GM08714 (cell line): ENCODE measurements at regions not wholly inside any gene's neighbourhood (a gene's known extent, or its start where the extent isn't known, plus 50 kb on each side); places are given as distances from the start of the nearest gene placed in this dataset.

Experiments used
- H3K4me3 ChIP-seq: fragments of 200-500 bp; sonication (Bioruptor generic); 2 replicates; pipeline ENCODE4 v1.5.1; 2014; ENCODE audit warnings: mild to moderate bottlenecking, low read length, inconsistent platforms
- ZNF274 ChIP-seq: IDR thresholded peaks from 2 replicates; pipeline ENCODE4 v1.6.1; 2012; ENCODE audit warnings: mild to moderate bottlenecking, low read depth, low read length

DNA sequence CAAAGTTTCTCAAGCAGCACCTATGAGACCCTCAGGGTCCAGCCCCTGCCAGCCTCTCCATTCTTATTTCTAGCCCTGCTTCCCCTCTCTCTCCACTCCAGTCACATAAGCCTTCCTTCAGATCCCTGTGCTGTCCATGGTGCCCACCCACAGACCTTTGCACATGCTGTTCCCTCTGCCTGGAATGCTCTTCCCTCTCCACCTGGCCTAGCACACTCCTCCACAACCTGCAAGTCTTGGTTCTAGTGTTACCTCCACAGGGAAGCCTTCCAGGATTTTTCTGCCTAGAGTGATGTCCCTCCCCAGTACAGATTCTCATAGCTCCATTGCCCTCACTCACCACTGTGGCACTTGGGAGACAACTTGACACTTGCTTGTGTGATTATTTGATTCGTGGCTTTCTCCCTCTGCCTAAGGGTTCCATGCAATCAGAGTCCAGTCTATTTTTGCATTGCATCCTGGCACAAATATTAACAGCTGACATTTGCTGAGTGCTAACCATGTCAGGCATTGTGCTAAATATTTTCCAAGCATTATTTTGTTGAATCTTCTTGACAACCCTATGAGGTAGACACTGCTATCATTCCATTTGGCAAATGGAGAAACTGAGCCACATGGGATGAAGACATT is 127.3 kb downstream of the SYF2 start:
- no peak overlapping the region for H3K4me3 ChIP-seq
- TF ChIP-seq ZNF274 = no peak

DNA sequence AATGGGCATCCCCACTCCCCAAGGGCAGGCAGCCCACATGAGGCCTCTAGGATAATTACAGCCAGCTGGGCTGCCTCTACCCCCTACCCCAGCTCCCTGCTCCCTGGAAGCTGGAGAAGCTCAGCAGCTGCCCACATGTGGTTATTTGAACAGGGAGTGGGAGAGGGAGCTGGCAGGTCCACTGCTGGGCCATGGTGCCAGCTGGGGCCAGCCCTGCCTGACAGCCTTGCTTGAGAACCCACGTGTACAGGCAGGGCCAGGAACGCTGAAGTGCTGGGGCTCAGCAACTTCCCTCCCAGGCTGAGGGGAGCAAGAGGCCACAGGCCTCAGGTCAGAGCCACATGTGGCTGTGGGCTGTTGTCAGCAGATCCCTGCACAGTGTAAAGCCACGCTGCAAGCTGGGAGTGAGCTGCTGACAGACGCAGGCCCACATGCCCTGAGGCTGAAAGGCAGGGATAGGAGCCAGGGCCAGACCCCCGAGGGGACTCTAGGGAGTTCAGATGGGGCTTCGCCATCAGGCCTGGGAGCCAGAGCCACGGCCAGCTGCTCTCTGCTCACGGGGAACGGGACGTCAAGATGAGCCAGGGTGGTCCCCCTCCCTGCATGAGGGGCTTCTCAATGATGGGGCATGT is 129.0 kb downstream of the SYF2 start:
- no peak for TF ChIP-seq ZNF274
- H3K4me3 ChIP-seq = no peak overlapping the region

- no peak overlapping the region for H3K4me3 ChIP-seq
- TF ChIP-seq ZNF274 = no peak
Observed at GRCh38 chr1:25100151-25100833, 132.0 kb downstream of the SYF2 start.

GRCh38 chr1:25099343-25099951 is 132.9 kb downstream of the SYF2 start:
- no peak for TF ChIP-seq ZNF274
- no peak overlapping the region; the same call in 1 of the 2 replicates for H3K4me3 ChIP-seq

DNA sequence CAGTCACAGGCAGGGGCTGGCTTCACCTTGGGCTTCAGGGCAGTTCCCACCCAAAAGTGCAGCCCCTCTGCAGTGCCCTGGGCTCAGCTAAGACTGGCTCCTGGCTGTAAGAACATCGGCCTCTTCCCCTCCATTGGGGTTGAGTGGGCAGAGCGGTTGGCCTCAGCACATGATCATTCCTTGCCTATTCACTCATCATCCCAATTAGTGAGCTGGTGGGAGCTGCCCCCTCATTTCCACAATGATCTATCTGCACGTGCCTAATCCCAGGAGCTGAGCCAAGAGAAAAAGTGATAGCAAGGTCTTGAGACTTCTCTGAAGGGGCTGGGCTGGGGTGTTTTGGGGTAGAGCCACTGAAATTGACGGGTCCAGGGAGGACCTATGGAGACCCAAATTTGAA is 133.6 kb downstream of the SYF2 start:
- TF ChIP-seq ZNF274 = no peak
- H3K4me3 ChIP-seq = no peak overlapping the region; the same call in 1 of the 2 replicates

DNA sequence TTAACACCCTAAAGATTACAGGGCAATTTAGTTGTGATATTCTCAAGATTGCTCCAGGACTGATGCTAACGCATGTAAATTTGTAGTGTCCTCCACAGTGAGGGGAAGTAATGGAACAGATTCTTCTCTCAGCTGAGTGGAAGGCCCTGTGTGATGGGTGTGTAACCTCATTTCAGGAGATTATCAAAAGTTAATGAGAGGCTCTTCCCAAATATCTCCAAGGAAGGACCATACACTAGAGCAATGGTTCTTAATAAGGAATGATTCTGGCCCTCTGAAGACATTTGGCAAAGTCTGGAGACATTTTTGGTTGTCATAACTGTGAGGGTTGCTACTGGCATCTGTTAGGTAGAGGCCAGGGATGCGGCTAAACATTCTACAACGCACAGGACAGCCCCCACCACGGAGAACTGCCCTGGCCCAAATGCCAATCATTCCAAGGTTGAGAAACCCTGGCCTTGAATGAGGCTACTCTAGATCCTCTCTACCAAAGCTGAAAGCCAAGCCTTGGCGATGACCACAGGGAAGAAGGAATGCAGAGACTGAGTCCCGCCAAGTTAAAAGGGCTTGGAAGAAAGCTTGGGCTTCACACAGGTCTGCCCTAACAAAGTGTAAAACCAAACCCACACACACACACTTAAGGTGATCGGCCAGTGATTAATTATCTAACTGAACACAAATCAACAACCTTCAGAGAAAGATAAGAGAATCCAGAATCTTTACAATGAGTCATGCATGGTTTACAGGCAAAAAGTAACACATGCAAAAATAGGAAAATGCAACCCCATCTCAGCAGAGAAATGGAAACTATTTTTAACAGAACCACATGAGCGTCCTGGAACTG is 135.8 kb downstream of the SYF2 start:
- H3K4me3 ChIP-seq = no peak overlapping the region
- TF ChIP-seq ZNF274 = no peak

DNA sequence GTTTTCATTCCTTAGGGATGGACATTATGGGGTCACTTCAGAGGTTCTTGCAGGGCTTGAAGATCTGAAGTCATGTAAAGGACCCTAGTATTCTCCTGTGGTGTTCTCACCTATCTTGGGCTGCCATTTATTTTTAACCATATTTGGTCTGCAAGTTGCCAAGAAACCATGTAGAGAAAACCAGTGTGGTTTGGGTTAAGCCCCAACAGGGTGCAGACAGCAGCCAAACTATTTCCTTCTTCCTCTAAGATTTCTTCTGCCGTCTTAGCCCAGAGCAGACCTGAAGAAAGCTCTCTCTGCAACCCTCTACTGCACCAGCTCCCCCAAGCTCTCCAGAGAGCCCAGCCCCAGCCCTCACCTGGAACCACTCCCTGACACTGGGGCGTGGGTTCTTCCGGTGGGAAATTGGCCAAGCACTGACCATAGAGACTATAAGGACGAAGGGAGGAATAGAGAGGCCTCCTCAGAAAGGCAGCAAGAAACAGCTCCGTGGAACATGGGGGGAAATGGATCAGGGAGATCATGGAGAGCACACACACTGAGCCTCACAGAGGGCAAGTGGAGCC is 136.6 kb downstream of the SYF2 start:
- no peak for TF ChIP-seq ZNF274
- no peak overlapping the region for H3K4me3 ChIP-seq

GRCh38 chr1:25094995-25095394 is 137.3 kb downstream of the SYF2 start:
- TF ChIP-seq ZNF274 = no peak

GRCh38 chr1:25094229-25094628 is 138.1 kb downstream of the SYF2 start:
- H3K4me3 ChIP-seq = no peak overlapping the region
- no peak for TF ChIP-seq ZNF274

More at GRCh38 chr1:25094995-25095394, 137.3 kb downstream of the SYF2 start:
- H3K4me3 ChIP-seq = no peak overlapping the region

- TF ChIP-seq ZNF274 = no peak
Observed at GRCh38 chr1:25091658-25092057, 140.6 kb downstream of the SYF2 start.

DNA sequence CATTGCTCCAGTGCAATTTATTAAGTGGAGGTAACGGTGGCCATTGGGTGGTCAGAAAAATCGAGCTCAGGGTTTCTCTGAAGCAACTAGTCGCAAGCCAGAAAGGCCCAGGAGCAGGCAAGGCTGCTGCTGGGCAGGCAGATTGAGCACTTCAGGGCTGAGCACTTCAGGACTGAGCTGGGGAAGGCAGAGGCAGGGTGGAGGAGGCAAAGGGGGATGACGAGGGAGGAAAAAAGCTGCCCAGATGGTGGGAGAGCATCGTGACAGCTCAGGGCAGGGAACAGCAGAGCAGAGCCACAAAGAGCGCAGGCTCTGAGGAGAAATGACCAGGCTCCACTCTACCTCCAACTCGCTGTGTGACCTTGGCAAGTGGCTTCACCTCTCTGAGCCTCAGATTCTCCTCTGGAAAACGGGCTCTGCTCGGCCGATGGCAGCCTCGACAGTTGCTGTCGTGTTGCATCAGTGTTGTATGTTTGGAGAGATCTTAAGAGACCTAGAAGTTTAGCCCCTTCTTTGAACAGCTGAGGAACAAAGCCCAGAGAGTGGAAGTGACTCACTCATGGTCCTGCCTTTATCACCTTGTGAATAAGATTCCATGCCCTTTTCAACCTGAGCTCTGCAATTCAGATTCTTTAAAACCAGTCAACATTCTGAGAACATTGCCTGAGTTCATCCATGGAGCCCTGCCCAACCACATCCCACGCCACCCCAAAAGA is 141.4 kb downstream of the SYF2 start:
- TF ChIP-seq ZNF274 = no peak
- no peak overlapping the region for H3K4me3 ChIP-seq

More at GRCh38 chr1:25091658-25092057, 140.6 kb downstream of the SYF2 start:
- H3K4me3 ChIP-seq = no peak overlapping the region

GRCh38 chr1:25089772-25090171 is 142.5 kb downstream of the SYF2 start:
- no peak for TF ChIP-seq ZNF274
- H3K4me3 ChIP-seq = no peak overlapping the region

DNA sequence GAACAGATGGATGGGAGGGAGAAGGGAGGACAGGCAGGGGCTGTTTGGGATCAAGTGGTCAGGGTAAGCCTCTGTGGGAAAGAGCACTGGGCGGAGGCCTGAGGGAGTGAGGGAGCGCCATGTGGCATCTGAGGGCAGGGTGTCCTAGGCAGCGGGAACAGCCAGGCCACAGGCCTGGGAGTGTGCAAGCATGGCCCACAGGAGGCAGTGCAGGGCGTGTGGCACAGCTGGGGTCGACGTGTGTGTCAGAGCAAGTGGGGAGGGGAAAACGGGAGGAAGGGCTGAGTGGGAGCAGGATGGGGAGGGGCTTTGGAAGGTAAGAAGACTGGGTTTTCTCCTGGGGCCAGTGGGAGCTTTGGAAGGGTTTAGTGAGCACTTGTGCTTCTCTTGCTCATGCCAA is 143.4 kb downstream of the SYF2 start:
- H3K4me3 ChIP-seq = no peak overlapping the region
- TF ChIP-seq ZNF274 = no peak

GRCh38 chr1:25088180-25088701 is 144.1 kb downstream of the SYF2 start:
- H3K4me3 ChIP-seq = no peak overlapping the region
- TF ChIP-seq ZNF274 = no peak
